ENCODE measurements at regions not wholly inside any gene's neighbourhood (a gene's known extent, or its start where the extent isn't known, plus 50 kb on each side); places are given as distances from the start of the nearest gene placed in this dataset.

DNA sequence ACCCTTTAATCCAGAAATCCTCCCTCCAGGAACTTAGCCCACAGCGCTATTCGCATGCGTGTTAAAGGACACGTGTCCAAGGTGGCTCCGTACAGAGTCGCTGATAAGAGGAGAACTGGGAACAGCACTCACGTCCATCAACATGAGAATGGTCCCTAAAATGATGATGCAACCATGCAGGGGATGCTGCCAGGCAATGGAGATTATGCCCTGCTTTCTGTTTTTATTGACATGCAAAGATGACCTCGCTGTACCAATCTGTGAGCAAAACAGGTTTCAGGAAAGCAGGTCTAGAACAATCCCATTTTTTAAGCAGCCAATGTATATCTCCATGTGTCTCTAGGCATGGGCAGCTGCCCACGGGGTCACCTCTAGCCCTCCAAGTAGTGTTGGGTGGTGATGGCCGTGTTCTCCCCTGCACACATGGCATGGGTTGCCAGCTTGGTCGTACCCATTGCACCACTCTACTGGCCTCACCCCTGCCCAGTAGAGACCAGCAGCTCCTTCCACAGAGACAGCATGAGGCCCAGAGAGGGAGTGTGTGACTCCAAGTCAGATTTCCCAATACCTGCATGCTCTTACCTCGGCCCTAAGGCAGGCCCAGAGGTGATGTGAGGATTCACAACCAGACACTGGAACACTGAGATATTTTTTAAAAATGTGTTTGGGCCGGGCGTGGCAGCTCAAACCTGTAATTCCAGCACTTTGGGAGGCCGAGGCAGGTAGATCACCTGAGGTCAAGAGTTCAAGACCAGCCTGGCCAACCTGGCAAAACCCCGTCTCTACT, 68.3 kb upstream of the LINC01488 start:
- Histone ChIP-seq H3K27me3 (ENCODE audit: insufficient read depth, low read length) (no peaks in the 10 kb centered on the region), H3K36me3 (ENCODE audit: insufficient read depth, low read length) (no peaks in the 10 kb centered on the region), H3K79me2 (ENCODE audit: insufficient read depth, low read length) (no peaks in the 10 kb centered on the region), H3K27ac (ENCODE audit: low read depth, low read length) (no peak overlapping the region), H3K9me3 (ENCODE audit: low read depth, low read length) (no peaks in the 10 kb centered on the region), H3K4me3 (ENCODE audit: insufficient read depth, low read length) (no peak overlapping the region), H3K4me1 (ENCODE audit: insufficient read depth, low read length) (no peaks in the 10 kb centered on the region), H4K20me1 (ENCODE audit: insufficient read depth, low read length) (no peaks in the 10 kb centered on the region), H3K4me2 (ENCODE audit: insufficient read depth, low read length) (no peak overlapping the region), H2AFZ (ENCODE audit: low read length) (no peak overlapping the region)
- TF ChIP-seq, protein P1, sequence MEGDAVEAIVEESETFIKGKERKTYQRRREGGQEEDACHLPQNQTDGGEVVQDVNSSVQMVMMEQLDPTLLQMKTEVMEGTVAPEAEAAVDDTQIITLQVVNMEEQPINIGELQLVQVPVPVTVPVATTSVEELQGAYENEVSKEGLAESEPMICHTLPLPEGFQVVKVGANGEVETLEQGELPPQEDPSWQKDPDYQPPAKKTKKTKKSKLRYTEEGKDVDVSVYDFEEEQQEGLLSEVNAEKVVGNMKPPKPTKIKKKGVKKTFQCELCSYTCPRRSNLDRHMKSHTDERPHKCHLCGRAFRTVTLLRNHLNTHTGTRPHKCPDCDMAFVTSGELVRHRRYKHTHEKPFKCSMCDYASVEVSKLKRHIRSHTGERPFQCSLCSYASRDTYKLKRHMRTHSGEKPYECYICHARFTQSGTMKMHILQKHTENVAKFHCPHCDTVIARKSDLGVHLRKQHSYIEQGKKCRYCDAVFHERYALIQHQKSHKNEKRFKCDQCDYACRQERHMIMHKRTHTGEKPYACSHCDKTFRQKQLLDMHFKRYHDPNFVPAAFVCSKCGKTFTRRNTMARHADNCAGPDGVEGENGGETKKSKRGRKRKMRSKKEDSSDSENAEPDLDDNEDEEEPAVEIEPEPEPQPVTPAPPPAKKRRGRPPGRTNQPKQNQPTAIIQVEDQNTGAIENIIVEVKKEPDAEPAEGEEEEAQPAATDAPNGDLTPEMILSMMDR (IDR thresholded peaks at IDR 0.05; ENCODE audit: extremely low read depth, low read depth, low read length) = no peak
- peak; percentile 53 for DNase-seq (ENCODE audit: insufficient read length, low spot score, missing footprints)

DNA sequence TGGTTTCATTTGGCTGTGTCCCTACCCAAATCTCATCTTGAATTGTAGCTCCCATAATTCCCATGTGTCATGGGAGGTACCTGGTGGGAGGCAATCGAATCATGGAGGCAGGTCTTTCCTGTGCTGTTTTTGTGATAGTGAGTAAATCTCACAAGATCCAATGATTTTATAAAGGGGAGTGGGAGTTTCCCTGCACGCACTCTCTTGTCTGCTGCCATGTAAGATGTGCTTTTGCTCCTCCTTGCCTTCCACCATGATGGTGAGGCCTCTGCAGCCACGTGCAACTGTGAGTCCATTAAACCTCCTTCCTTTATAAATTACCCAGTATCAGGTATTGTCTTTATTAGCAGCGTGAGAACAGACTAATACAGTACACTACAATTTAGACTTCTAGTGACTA, 67.5 kb upstream of the LINC01488 start:
- no peak overlapping the region for H3K4me2 ChIP-seq (ENCODE audit: insufficient read depth, low read length)
- no peak for DNase-seq (ENCODE audit: insufficient read length, low spot score, missing footprints)
- H3K4me1 ChIP-seq (ENCODE audit: insufficient read depth, low read length) = no peaks in the 10 kb centered on the region
- H3K9me3 ChIP-seq (ENCODE audit: low read depth, low read length) = no peaks in the 10 kb centered on the region
- H3K4me3 ChIP-seq (ENCODE audit: insufficient read depth, low read length) = no peak overlapping the region
- no peaks in the 10 kb centered on the region for H4K20me1 ChIP-seq (ENCODE audit: insufficient read depth, low read length)
- H2AFZ ChIP-seq (ENCODE audit: low read length) = no peak overlapping the region
- no peaks in the 10 kb centered on the region for H3K27me3 ChIP-seq (ENCODE audit: insufficient read depth, low read length)
- no peaks in the 10 kb centered on the region for H3K36me3 ChIP-seq (ENCODE audit: insufficient read depth, low read length)
- TF ChIP-seq, protein P1 (IDR thresholded peaks at IDR 0.05; ENCODE audit: extremely low read depth, low read depth, low read length) = no peak
- H3K27ac ChIP-seq (ENCODE audit: low read depth, low read length) = no peak overlapping the region
- no peaks in the 10 kb centered on the region for H3K79me2 ChIP-seq (ENCODE audit: insufficient read depth, low read length)

DNA sequence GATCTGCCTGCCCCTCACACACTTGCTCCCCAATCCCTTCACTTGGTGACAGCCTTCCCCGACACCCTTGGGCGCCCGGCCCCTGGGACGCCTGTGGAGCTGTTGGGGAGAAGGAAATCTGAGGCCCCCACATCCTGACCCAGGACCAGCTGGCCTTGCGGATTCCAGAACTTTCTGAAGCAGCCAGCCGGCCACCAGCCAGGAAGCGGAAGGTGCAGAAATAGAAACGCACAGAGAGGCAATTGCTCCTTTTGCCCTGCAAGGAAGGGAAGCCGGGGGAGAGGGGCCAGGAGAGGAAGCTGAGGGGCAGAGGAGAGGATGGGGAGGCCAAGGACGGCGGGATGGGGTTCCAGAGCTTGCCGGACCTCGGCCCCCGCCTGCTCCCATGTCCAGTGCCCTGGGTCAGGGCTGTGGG, 66.7 kb upstream of the LINC01488 start:
- no peaks in the 10 kb centered on the region for H4K20me1 ChIP-seq (ENCODE audit: insufficient read depth, low read length)
- TF ChIP-seq, protein P1 (IDR thresholded peaks at IDR 0.05; ENCODE audit: extremely low read depth, low read depth, low read length) = no peak
- H3K79me2 ChIP-seq (ENCODE audit: insufficient read depth, low read length) = no peaks in the 10 kb centered on the region
- H3K4me2 ChIP-seq (ENCODE audit: insufficient read depth, low read length) = no peak overlapping the region
- no peak overlapping the region for H3K27ac ChIP-seq (ENCODE audit: low read depth, low read length)
- no peaks in the 10 kb centered on the region for H3K36me3 ChIP-seq (ENCODE audit: insufficient read depth, low read length)
- H3K4me1 ChIP-seq (ENCODE audit: insufficient read depth, low read length) = peaks cover under 1% of the 10 kb centered on the region
- H3K9me3 ChIP-seq (ENCODE audit: low read depth, low read length) = no peaks in the 10 kb centered on the region
- DNase-seq (ENCODE audit: insufficient read length, low spot score, missing footprints) = peak; percentile 71
- no peak overlapping the region for H3K4me3 ChIP-seq (ENCODE audit: insufficient read depth, low read length)
- no peak overlapping the region for H2AFZ ChIP-seq (ENCODE audit: low read length)
- no peaks in the 10 kb centered on the region for H3K27me3 ChIP-seq (ENCODE audit: insufficient read depth, low read length)

DNA sequence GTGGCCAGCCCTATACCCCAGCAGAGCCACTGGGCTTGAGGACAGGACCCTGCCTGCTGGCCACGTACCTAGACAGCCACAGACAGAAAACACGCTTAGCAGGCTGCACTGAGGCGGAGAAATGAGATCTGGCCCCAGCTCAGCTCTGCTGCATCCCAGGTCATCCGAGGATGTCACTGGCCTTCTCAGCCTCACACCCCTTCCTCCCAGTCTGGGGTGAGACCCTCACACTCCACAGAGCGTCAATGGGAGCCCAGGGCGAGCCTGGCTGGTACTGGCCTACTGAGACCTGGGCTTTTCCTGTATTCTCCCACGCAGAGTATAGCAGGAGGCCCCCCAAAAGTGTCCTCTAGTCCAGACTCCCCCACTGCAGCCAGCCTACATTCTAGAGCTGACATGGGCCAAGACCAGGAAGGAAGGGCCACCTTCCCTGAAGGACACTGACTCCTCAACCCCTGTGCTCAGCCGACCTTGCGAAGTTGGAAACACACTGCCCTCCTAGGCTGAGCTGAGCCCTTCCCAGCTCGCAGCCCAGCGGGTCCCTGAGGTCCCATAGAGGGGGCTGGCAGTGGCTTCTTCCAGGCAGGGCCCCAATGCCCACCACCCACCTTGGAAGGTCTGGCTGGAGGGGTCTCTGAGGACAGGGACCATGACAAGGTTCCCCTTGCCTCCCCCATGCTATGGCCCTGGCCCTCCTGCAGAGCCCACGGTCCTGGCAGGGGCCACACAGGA, 65.9 kb upstream of the LINC01488 start:
- Histone ChIP-seq H3K27me3 (ENCODE audit: insufficient read depth, low read length) (no peaks in the 10 kb centered on the region), H3K4me3 (ENCODE audit: insufficient read depth, low read length) (no peak overlapping the region), H3K4me2 (ENCODE audit: insufficient read depth, low read length) (no peak overlapping the region), H4K20me1 (ENCODE audit: insufficient read depth, low read length) (no peaks in the 10 kb centered on the region), H2AFZ (ENCODE audit: low read length) (no peak overlapping the region), H3K36me3 (ENCODE audit: insufficient read depth, low read length) (no peaks in the 10 kb centered on the region), H3K4me1 (ENCODE audit: insufficient read depth, low read length) (peaks cover 8% of the 10 kb centered on the region), H3K9me3 (ENCODE audit: low read depth, low read length) (no peaks in the 10 kb centered on the region), H3K27ac (ENCODE audit: low read depth, low read length) (no peak overlapping the region), H3K79me2 (ENCODE audit: insufficient read depth, low read length) (no peaks in the 10 kb centered on the region)
- peak; percentile 65 for DNase-seq (ENCODE audit: insufficient read length, low spot score, missing footprints)
- TF ChIP-seq, protein P1 (IDR thresholded peaks at IDR 0.05; ENCODE audit: extremely low read depth, low read depth, low read length) = no peak
